HepG2 (cell line): ENCODE measurements at regions not wholly inside any gene's neighbourhood (a gene's known extent, or its start where the extent isn't known, plus 50 kb on each side); places are given as distances from the start of the nearest gene placed in this dataset.

Experiments
- CBX1 ChIP-seq: IDR thresholded peaks from one replicate; pipeline ENCODE4 v1.6.1; 2016; ENCODE audit warnings: antibody characterized with exemption, low read depth
- CEBPB ChIP-seq: IDR thresholded peaks from 2 replicates; pipeline ENCODE4 v1.6.1; 2011; ENCODE audit warnings: low read depth, low read length, improper control_type of control experiment, borderline replicate concordance
- CHD4 ChIP-seq: fragments of 200-600 bp; sonication (generic); IDR thresholded peaks from 2 replicates; pipeline ENCODE4 v1.7.0; 2017; ENCODE audit warnings: mild to moderate bottlenecking, low read length, borderline replicate concordance
- FLYWCH1 ChIP-seq: sonication (generic); formaldehyde crosslinking; IDR thresholded peaks from 2 replicates; pipeline ENCODE4 v1.8.1; 2023; ENCODE audit warnings: mild to moderate bottlenecking, missing genetic modification reagents
- HHEX ChIP-seq: IDR thresholded peaks from 2 replicates; pipeline ENCODE4 v1.6.1; 2016; ENCODE audit warnings: control low read depth
- MYNN ChIP-seq: sonication (generic); formaldehyde crosslinking; IDR thresholded peaks from 2 replicates; pipeline ENCODE4 v1.4.0; 2020; ENCODE audit warnings: mild to moderate bottlenecking, low read depth, missing genetic modification reagents
- PTBP1 ChIP-seq: fragments of 200-400 bp; formaldehyde crosslinking; IDR thresholded peaks from 2 replicates; pipeline ENCODE4 v1.6.1; 2018; ENCODE audit warnings: low read length, low read depth; ENCODE audit not compliant: poor library complexity, severe bottlenecking
- RFX3 ChIP-seq: IDR thresholded peaks from 2 replicates; pipeline ENCODE4 v1.6.1; 2016; ENCODE audit warnings: missing biosample characterization, missing genetic modification reagents
- ZFP37 ChIP-seq: sonication (generic); formaldehyde crosslinking; IDR thresholded peaks from 2 replicates; pipeline ENCODE4 v1.4.0; 2020; ENCODE audit warnings: missing genetic modification reagents, borderline replicate concordance
- ZNF451 ChIP-seq: sonication (generic); formaldehyde crosslinking; IDR thresholded peaks from 2 replicates; pipeline ENCODE4 v1.5.0; 2020; ENCODE audit warnings: mild to moderate bottlenecking, missing genetic modification reagents
- ZNF530 ChIP-seq: sonication (generic); formaldehyde crosslinking; IDR thresholded peaks from 2 replicates; pipeline ENCODE4 v1.5.0; 2020; ENCODE audit warnings: low read depth, mild to moderate bottlenecking, missing genetic modification reagents
- TF ChIP-seq, protein P1 (sequence below): sonication (generic); formaldehyde crosslinking; IDR thresholded peaks from 2 replicates; pipeline ENCODE4 v1.4.0; 2020; ENCODE audit warnings: low read depth, mild to moderate bottlenecking, missing genetic modification reagents
- TF ChIP-seq, protein P2 (sequence below): sonication (generic); formaldehyde crosslinking; IDR thresholded peaks from 2 replicates; pipeline ENCODE4 v1.4.0; 2020; ENCODE audit warnings: missing genetic modification reagents, borderline replicate concordance
- TF ChIP-seq, protein P3 (sequence below): sonication (generic); formaldehyde crosslinking; conservative IDR thresholded peaks from 2 replicates; pipeline ENCODE4 v1.5.0; 2020; ENCODE audit warnings: missing genetic modification reagents
- TF ChIP-seq, protein P4 (sequence below): sonication (generic); formaldehyde crosslinking; IDR thresholded peaks from 2 replicates; pipeline ENCODE4 v1.4.0; 2020; ENCODE audit warnings: missing genetic modification reagents
- TF ChIP-seq, protein P5 (sequence below): sonication (generic); IDR thresholded peaks from 2 replicates; pipeline ENCODE4 v1.6.1; 2016; ENCODE audit warnings: low read depth, borderline replicate concordance
- TF ChIP-seq, protein P6 (sequence below): sonication (generic); formaldehyde crosslinking; IDR thresholded peaks from 2 replicates; pipeline ENCODE4 v1.9.0; 2021; ENCODE audit warnings: missing genetic modification reagents, mild to moderate bottlenecking, borderline replicate concordance

DNA sequence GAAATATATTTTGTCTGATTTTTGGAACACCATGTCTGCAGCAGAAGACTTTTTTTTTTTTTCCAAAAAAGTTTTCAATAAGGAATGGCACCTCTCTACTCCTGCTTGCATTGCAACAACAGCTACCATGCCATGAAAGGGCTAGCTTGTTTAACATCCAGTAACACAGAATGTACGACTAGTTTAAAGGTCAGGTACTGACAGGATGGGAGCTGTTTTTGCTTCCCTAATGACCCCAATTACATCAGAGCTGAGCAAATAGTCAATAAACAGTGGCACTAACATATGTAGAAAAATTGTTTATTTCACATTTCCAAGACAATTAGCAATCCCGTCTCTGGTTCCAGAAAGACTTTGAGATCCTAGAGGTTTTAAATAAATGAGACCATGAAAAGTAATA is 693.8 kb downstream of the NR2F1-AS1 start (continued):
- TF ChIP-seq, protein P1, sequence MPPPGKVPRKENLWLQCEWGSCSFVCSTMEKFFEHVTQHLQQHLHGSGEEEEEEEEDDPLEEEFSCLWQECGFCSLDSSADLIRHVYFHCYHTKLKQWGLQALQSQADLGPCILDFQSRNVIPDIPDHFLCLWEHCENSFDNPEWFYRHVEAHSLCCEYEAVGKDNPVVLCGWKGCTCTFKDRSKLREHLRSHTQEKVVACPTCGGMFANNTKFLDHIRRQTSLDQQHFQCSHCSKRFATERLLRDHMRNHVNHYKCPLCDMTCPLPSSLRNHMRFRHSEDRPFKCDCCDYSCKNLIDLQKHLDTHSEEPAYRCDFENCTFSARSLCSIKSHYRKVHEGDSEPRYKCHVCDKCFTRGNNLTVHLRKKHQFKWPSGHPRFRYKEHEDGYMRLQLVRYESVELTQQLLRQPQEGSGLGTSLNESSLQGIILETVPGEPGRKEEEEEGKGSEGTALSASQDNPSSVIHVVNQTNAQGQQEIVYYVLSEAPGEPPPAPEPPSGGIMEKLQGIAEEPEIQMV (CRISPR knock-in tag): no peak
- no peak for TF ChIP-seq RFX3 (CRISPR knock-in tag)
- TF ChIP-seq, protein P2, sequence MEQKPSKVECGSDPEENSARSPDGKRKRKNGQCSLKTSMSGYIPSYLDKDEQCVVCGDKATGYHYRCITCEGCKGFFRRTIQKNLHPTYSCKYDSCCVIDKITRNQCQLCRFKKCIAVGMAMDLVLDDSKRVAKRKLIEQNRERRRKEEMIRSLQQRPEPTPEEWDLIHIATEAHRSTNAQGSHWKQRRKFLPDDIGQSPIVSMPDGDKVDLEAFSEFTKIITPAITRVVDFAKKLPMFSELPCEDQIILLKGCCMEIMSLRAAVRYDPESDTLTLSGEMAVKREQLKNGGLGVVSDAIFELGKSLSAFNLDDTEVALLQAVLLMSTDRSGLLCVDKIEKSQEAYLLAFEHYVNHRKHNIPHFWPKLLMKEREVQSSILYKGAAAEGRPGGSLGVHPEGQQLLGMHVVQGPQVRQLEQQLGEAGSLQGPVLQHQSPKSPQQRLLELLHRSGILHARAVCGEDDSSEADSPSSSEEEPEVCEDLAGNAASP (CRISPR knock-in tag): peak; percentile 80; the same call in 1 of the 2 replicates
- TF ChIP-seq, protein P3, sequence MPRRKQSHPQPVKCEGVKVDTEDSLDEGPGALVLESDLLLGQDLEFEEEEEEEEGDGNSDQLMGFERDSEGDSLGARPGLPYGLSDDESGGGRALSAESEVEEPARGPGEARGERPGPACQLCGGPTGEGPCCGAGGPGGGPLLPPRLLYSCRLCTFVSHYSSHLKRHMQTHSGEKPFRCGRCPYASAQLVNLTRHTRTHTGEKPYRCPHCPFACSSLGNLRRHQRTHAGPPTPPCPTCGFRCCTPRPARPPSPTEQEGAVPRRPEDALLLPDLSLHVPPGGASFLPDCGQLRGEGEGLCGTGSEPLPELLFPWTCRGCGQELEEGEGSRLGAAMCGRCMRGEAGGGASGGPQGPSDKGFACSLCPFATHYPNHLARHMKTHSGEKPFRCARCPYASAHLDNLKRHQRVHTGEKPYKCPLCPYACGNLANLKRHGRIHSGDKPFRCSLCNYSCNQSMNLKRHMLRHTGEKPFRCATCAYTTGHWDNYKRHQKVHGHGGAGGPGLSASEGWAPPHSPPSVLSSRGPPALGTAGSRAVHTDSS: no peak
- no peak for TF ChIP-seq FLYWCH1 (CRISPR knock-in tag)
- no peak for TF ChIP-seq ZFP37 (CRISPR knock-in tag)
- TF ChIP-seq, protein P4, sequence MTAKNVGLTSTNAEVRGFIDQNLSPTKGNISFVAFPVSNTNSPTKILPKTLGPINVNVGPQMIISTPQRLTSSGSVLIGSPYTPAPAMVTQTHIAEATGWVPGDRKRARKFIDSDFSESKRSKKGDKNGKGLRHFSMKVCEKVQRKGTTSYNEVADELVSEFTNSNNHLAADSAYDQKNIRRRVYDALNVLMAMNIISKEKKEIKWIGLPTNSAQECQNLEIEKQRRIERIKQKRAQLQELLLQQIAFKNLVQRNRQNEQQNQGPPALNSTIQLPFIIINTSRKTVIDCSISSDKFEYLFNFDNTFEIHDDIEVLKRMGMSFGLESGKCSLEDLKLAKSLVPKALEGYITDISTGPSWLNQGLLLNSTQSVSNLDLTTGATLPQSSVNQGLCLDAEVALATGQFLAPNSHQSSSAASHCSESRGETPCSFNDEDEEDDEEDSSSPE (CRISPR knock-in tag): 0 out of 2 replicates have a peak, but pooled peaks have one; percentile 29
- TF ChIP-seq, protein P5, sequence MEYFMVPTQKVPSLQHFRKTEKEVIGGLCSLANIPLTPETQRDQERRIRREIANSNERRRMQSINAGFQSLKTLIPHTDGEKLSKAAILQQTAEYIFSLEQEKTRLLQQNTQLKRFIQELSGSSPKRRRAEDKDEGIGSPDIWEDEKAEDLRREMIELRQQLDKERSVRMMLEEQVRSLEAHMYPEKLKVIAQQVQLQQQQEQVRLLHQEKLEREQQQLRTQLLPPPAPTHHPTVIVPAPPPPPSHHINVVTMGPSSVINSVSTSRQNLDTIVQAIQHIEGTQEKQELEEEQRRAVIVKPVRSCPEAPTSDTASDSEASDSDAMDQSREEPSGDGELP: peak; percentile 69
- TF ChIP-seq PTBP1: no peak
- no peak for TF ChIP-seq ZNF530 (CRISPR knock-in tag)
- no peak for TF ChIP-seq CHD4
- TF ChIP-seq ZNF451 (CRISPR knock-in tag): no peak
- TF ChIP-seq HHEX: peak; percentile 59; the same call in 1 of the 2 replicates
- peak; percentile 61 for TF ChIP-seq CEBPB
- no peak for TF ChIP-seq MYNN (CRISPR knock-in tag)
- TF ChIP-seq CBX1: peak; percentile 65
- TF ChIP-seq, protein P6, sequence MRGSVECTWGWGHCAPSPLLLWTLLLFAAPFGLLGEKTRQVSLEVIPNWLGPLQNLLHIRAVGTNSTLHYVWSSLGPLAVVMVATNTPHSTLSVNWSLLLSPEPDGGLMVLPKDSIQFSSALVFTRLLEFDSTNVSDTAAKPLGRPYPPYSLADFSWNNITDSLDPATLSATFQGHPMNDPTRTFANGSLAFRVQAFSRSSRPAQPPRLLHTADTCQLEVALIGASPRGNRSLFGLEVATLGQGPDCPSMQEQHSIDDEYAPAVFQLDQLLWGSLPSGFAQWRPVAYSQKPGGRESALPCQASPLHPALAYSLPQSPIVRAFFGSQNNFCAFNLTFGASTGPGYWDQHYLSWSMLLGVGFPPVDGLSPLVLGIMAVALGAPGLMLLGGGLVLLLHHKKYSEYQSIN (CRISPR knock-in tag): no peak
